ENCODE measurements at regions not wholly inside any gene's neighbourhood (a gene's known extent, or its start where the extent isn't known, plus 50 kb on each side); places are given as distances from the start of the nearest gene placed in this dataset.

DNA sequence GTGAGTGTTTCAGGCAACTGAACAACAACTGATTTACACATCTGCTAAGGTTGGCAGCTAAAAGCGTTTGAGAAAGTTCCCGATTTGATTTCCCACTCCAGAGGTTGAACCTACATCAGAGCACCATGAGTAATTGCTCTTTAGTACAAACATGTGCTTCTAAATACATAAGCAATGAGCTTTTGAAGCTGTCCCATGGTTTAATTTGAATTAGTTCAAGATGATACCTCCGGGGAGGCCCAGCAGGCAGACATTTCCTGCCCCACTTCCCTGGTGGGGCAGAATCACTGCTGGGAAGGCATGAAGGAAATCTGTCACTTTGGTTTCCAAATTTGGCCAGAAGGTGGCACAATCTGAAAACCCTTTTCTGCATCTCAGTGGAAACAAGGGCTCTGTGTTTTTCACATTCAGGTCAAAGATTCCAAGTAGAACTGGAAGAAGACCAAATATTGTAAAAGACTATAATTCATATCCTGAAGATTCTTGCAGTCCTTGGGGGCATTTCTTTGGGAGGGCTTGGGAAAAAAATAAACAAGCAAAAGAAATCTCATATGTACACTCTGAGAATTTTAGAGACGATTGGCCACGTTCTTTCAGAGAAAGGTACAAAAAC is 176.2 kb upstream of the FAM20A start:
- TF ChIP-seq, protein P1, sequence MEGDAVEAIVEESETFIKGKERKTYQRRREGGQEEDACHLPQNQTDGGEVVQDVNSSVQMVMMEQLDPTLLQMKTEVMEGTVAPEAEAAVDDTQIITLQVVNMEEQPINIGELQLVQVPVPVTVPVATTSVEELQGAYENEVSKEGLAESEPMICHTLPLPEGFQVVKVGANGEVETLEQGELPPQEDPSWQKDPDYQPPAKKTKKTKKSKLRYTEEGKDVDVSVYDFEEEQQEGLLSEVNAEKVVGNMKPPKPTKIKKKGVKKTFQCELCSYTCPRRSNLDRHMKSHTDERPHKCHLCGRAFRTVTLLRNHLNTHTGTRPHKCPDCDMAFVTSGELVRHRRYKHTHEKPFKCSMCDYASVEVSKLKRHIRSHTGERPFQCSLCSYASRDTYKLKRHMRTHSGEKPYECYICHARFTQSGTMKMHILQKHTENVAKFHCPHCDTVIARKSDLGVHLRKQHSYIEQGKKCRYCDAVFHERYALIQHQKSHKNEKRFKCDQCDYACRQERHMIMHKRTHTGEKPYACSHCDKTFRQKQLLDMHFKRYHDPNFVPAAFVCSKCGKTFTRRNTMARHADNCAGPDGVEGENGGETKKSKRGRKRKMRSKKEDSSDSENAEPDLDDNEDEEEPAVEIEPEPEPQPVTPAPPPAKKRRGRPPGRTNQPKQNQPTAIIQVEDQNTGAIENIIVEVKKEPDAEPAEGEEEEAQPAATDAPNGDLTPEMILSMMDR (IDR thresholded peaks at IDR 0.05; ENCODE audit: poor library complexity) = peak; percentile 82
- no peak for TF ChIP-seq EZH2phosphoT487 (IDR thresholded peaks at IDR 0.05; ENCODE audit: low read depth, severe bottlenecking, unreplicated experiment)
- TF ChIP-seq EZH2 (IDR thresholded peaks at IDR 0.05; ENCODE audit: borderline replicate concordance) = no peak

Measured in hepatocyte (in vitro differentiated cells).